A549 (cell line): ENCODE measurements at regions not wholly inside any gene's neighbourhood (a gene's known extent, or its start where the extent isn't known, plus 50 kb on each side); places are given as distances from the start of the nearest gene placed in this dataset.

Experiments
- ATAC-seq, 2 experiments: fragments of 200-7000 bp in 1 of 2; fragments of >200 bp in 1 of 2; cut with Nextera tagmentation in 1 of 2; cut with Tn5 transposase in 1 of 2; 3 replicates each; pipeline versions ENCODE4 v1.8.0 to v1.9.1; 2018 to 2020; ENCODE audit warnings: mild to moderate bottlenecking in 1 of 2, moderate library complexity in 1 of 2
- CTCF ChIA-PET: fragments of 300-600 bp; sonication (Branson Sonifier 250); formaldehyde crosslinking; extraction: SDS; loops from one replicate; lab custom pipeline; 2021; ENCODE audit warnings: antibody characterized with exemption, inconsistent platforms; lab: Yijun Ruan, JAX
- POLR2A ChIA-PET: fragments of 350-600 bp; formaldehyde crosslinking; extraction: SDS; loops from one replicate; lab custom pipeline; 2021; ENCODE audit warnings: antibody characterized with exemption, inconsistent platforms; lab: Yijun Ruan, JAX
- DNase-seq, 2 experiments: peaks; one replicate each; pipeline versions ENCODE4 v3.0.0 to v3.0.0-alpha.2; 2011 to 2016; ENCODE audit warnings: low read depth in 1 of 2, low spot score in 1 of 2
- FAIRE-seq: peaks from 2 replicates; lab custom pipeline; 2011; peaks lifted over from hg19 to GRCh38; lab: Jason Lieb, UNC
- H3K27ac ChIP-seq, 2 experiments: fragments of >200 bp; sonication (Bioruptor Twin); formaldehyde crosslinking; 3 replicates each; pipeline ENCODE4 v1.5.1; 2016 to 2017
- H3K4me1 ChIP-seq: fragments of >200 bp; sonication (Bioruptor Twin); formaldehyde crosslinking; 3 replicates; pipeline ENCODE4 v1.6.1; 2016
- H3K4me2 ChIP-seq: fragments of >200 bp; sonication (Bioruptor Twin); formaldehyde crosslinking; 3 replicates; pipeline ENCODE4 v1.6.1; 2016
- H3K4me3 ChIP-seq: fragments of >200 bp; sonication (Bioruptor Twin); formaldehyde crosslinking; 3 replicates; pipeline ENCODE4 v1.5.1; 2016
- H3K9me3 ChIP-seq: fragments of >200 bp; sonication (Bioruptor Twin); formaldehyde crosslinking; 3 replicates; pipeline ENCODE4 v1.6.1; 2016
- ATOH8 ChIP-seq: fragments of 250-450 bp; sonication (Bioruptor Pico); IDR thresholded peaks from 2 replicates; pipeline ENCODE4 v1.5.0; 2020; ENCODE audit warnings: low read depth, mild to moderate bottlenecking, moderate library complexity
- BCL3 ChIP-seq: fragments of >200 bp; sonication (Bioruptor Twin); formaldehyde crosslinking; IDR thresholded peaks from 3 replicates; pipeline ENCODE4 v1.6.1; 2016
- CBX2 ChIP-seq: fragments of 200-600 bp; sonication (generic); IDR thresholded peaks from 2 replicates; pipeline ENCODE4 v1.6.1; 2016; ENCODE audit warnings: low read depth, mild to moderate bottlenecking, borderline replicate concordance
- CEBPB ChIP-seq, 2 experiments: fragments of >200 bp in 1 of 2; sonication (Bioruptor Twin) in 1 of 2; formaldehyde crosslinking in 1 of 2; IDR thresholded peaks; 2 replicates each; pipeline ENCODE4 v1.6.1; 2012 to 2016
- CHD2 ChIP-seq: fragments of 150-350 bp; IDR thresholded peaks from 2 replicates; pipeline ENCODE4 v1.6.1; 2014; ENCODE audit warnings: low read length; ENCODE audit not compliant: partially characterized antibody
- CHD4 ChIP-seq: fragments of 200-600 bp; sonication (generic); IDR thresholded peaks from 2 replicates; pipeline ENCODE4 v1.6.1; 2016; ENCODE audit warnings: antibody characterized with exemption, mild to moderate bottlenecking, borderline replicate concordance
- E2F6 ChIP-seq: IDR thresholded peaks from 2 replicates; pipeline ENCODE4 v1.6.1; 2012; ENCODE audit warnings: low read depth, borderline replicate concordance
- EHF ChIP-seq: fragments of 250-450 bp; sonication (Bioruptor Pico); IDR thresholded peaks from 2 replicates; pipeline ENCODE4 v1.5.0; 2020; ENCODE audit warnings: mild to moderate bottlenecking
- ELK1 ChIP-seq: fragments of 150-350 bp; IDR thresholded peaks from 2 replicates; pipeline ENCODE4 v1.6.1; 2014; ENCODE audit warnings: low read depth, mild to moderate bottlenecking, low read length
- EP300 ChIP-seq, 2 experiments: fragments of >200 bp; sonication (Bioruptor Twin); formaldehyde crosslinking; IDR thresholded peaks; 2 replicates in 1 of 2; 3 replicates in 1 of 2; pipeline ENCODE4 v1.6.1; 2016 to 2017
- FOSB ChIP-seq: fragments of 250-450 bp; sonication (Bioruptor Pico); IDR thresholded peaks from 2 replicates; pipeline ENCODE4 v1.5.0; 2020; ENCODE audit warnings: mild to moderate bottlenecking, moderate library complexity
- FOSL2 ChIP-seq, 2 experiments: fragments of 450-650 bp in 1 of 2; fragments of >200 bp in 1 of 2; sonication (Bioruptor Twin) in 1 of 2; formaldehyde crosslinking; IDR thresholded peaks; 2 replicates each; pipeline versions ENCODE4 v1.5.0 to v1.6.1; 2016 to 2020; ENCODE audit warnings: mild to moderate bottlenecking in 1 of 2, moderate library complexity in 1 of 2
- FOXS1 ChIP-seq: fragments of 250-450 bp; sonication (Bioruptor Pico); IDR thresholded peaks from 2 replicates; pipeline ENCODE4 v1.5.0; 2020; ENCODE audit warnings: mild to moderate bottlenecking, moderate library complexity
- HDAC2 ChIP-seq: fragments of 200-600 bp; sonication (generic); IDR thresholded peaks from 2 replicates; pipeline ENCODE4 v1.6.1; 2016
- HEYL ChIP-seq: fragments of 250-450 bp; sonication (Bioruptor Pico); IDR thresholded peaks from 2 replicates; pipeline ENCODE4 v1.8.0; 2021; ENCODE audit warnings: mild to moderate bottlenecking, moderate library complexity
- HOXA7 ChIP-seq: fragments of 250-450 bp; sonication (Bioruptor Pico); IDR thresholded peaks from 2 replicates; pipeline ENCODE4 v1.5.0; 2020; ENCODE audit warnings: mild to moderate bottlenecking, moderate library complexity
- HOXB13 ChIP-seq: fragments of 250-450 bp; sonication (Bioruptor Pico); IDR thresholded peaks from 2 replicates; pipeline ENCODE4 v1.5.0; 2020; ENCODE audit warnings: low read depth, mild to moderate bottlenecking, moderate library complexity
- JUN ChIP-seq, 2 experiments: fragments of >200 bp; sonication (Bioruptor Twin); formaldehyde crosslinking; IDR thresholded peaks; 2 replicates in 1 of 2; 3 replicates in 1 of 2; pipeline ENCODE4 v1.6.1; 2016 to 2017
- JUNB ChIP-seq: fragments of >200 bp; sonication (Bioruptor Twin); formaldehyde crosslinking; IDR thresholded peaks from 2 replicates; pipeline ENCODE4 v1.6.1; 2016
- KDM5A ChIP-seq: fragments of 200-600 bp; sonication (generic); IDR thresholded peaks from 2 replicates; pipeline ENCODE4 v1.6.1; 2016; ENCODE audit warnings: antibody characterized with exemption, mild to moderate bottlenecking
- MAFK ChIP-seq: fragments of 450-650 bp; IDR thresholded peaks from 2 replicates; pipeline ENCODE4 v1.6.1; 2014; ENCODE audit not compliant: partially characterized antibody
- MAZ ChIP-seq: fragments of 150-350 bp; IDR thresholded peaks from 2 replicates; pipeline ENCODE4 v1.6.1; 2014; ENCODE audit warnings: antibody characterized with exemption, low read depth, low read length, borderline replicate concordance
- MYC ChIP-seq: IDR thresholded peaks from 2 replicates; pipeline ENCODE4 v1.6.1; 2012; ENCODE audit warnings: mild to moderate bottlenecking, inconsistent platforms, low read length, improper control_type of control experiment, borderline replicate concordance
- NFE2L2 ChIP-seq: fragments of 150-350 bp; conservative IDR thresholded peaks from 2 replicates; pipeline ENCODE4 v1.6.1; 2014; ENCODE audit warnings: low read length
- NPAS2 ChIP-seq: fragments of 250-450 bp; sonication (Bioruptor Pico); IDR thresholded peaks from 2 replicates; pipeline ENCODE4 v1.8.0; 2022; ENCODE audit warnings: mild to moderate bottlenecking, moderate library complexity, borderline replicate concordance
- NR3C1 ChIP-seq: fragments of >200 bp; sonication (Bioruptor Twin); formaldehyde crosslinking; IDR thresholded peaks from 3 replicates; pipeline ENCODE4 v1.6.1; 2017
- POLR2A ChIP-seq: IDR thresholded peaks from 2 replicates; pipeline ENCODE4 v1.6.1; 2012; ENCODE audit warnings: mild to moderate bottlenecking, low read length
- RCOR1 ChIP-seq: fragments of 150-350 bp; IDR thresholded peaks from 2 replicates; pipeline ENCODE4 v1.6.1; 2014; ENCODE audit warnings: antibody characterized with exemption, low read length, low read depth
- RNF2 ChIP-seq: fragments of 200-600 bp; sonication (generic); IDR thresholded peaks from 2 replicates; pipeline ENCODE4 v1.6.1; 2016; ENCODE audit warnings: low read depth, mild to moderate bottlenecking, antibody characterized with exemption, moderate library complexity, borderline replicate concordance
- TFCP2L1 ChIP-seq: fragments of 250-450 bp; sonication (Bioruptor Pico); IDR thresholded peaks from 2 replicates; pipeline ENCODE4 v1.5.0; 2021; ENCODE audit warnings: mild to moderate bottlenecking
- ZC3H11A ChIP-seq: fragments of 450-650 bp; IDR thresholded peaks from 2 replicates; pipeline ENCODE4 v1.6.1; 2014; ENCODE audit warnings: antibody characterized with exemption, mild to moderate bottlenecking
- ZSCAN20 ChIP-seq: fragments of 250-450 bp; sonication (Bioruptor Pico); IDR thresholded peaks from 2 replicates; pipeline ENCODE4 v1.8.0; 2022; ENCODE audit warnings: mild to moderate bottlenecking, moderate library complexity
- WGBS: methylation state at CpG from one replicate; pipeline ENCODE4 v1.1.6; 2017; ENCODE audit errors: missing lambda C conversion rate; 5-methylcytosine and 5-hydroxymethylcytosine counted together

- H3K4me2 ChIP-seq = peak overlapping the region; percentile 9
- H3K4me1 ChIP-seq = peaks cover 19% of the 10 kb centered on the region
- ChIA-PET CTCF (interaction anchor here (0.7 to 2.6 kb wide), 2 partner anchors 9 to 17 kb away, joined by 3 to 7 read pairs; no protein-coding TSS in a partner anchor), POLR2A (interaction anchor here (1.2 kb wide), 1 partner anchor 226 kb away, joined by 5 read pairs; the partner anchor contains the start of gene CAND1)
- no peak overlapping the region for H3K4me3 ChIP-seq
- WGBS = 71% methylated on average over 2 of the region's 2 CpGs
- DNase-seq (peak; percentile 26 to 29), ATAC-seq (peak; percentile 92 to 97), FAIRE-seq (no peak)
- H3K27ac ChIP-seq = 0 out of 6 replicates have a peak overlapping the region, but pooled peaks of 1 of the 2 experiments have one; percentile 16
- TF ChIP-seq JUNB = peak; percentile 39; the same call in 1 of the 2 replicates
- no peak for TF ChIP-seq JUN (IDR thresholded peaks at IDR 0.05)
- TF ChIP-seq POLR2A = no peak
- no peak for TF ChIP-seq RCOR1
- no peak for TF ChIP-seq E2F6
- peak; percentile 58 for TF ChIP-seq FOSL2 (IDR thresholded peaks at IDR 0.05)
- TF ChIP-seq FOSL2 (CRISPR knock-in tag; IDR thresholded peaks at IDR 0.05) = peak; percentile 74
- no peak for TF ChIP-seq ZSCAN20 (CRISPR knock-in tag)
- no peak for TF ChIP-seq CHD4
- no peak for TF ChIP-seq MAZ
- no peak for TF ChIP-seq CHD2
- no peak for TF ChIP-seq FOXS1 (CRISPR knock-in tag)
- no peak for TF ChIP-seq MYC
- no peak for TF ChIP-seq RNF2
- TF ChIP-seq BCL3 = no peak
- TF ChIP-seq HOXA7 (CRISPR knock-in tag) = no peak
- H3K9me3 ChIP-seq = no peaks in the 10 kb centered on the region
Observed at GRCh38 chr12:67042697-67043131, 226.4 kb upstream of the CAND1 start.

- Histone ChIP-seq H3K27ac (no peak overlapping the region), H3K9me3 (no peaks in the 10 kb centered on the region), H3K4me3 (no peak overlapping the region), H3K4me1 (peaks cover 19% of the 10 kb centered on the region), H3K4me2 (no peak overlapping the region)
- no peak for ATAC-seq
- no peak for DNase-seq
- 10% methylated on average over 1 of the region's 1 CpG for WGBS
- ChIA-PET POLR2A (interaction anchor here (1.2 to 1.4 kb wide), 2 partner anchors 225 kb away, joined by 4 to 5 read pairs; partner anchors contain the start of gene CAND1), CTCF (interaction anchor here (2.6 kb wide), 1 partner anchor 18 kb away, joined by 7 read pairs; no protein-coding TSS in a partner anchor)
- TF ChIP-seq NFE2L2 (no peak), FOSB (CRISPR knock-in tag) (no peak), E2F6 (no peak), EP300 (IDR thresholded peaks at IDR 0.05) (no peak), EHF (CRISPR knock-in tag) (no peak), MAZ (no peak), MYC (no peak), TFCP2L1 (CRISPR knock-in tag) (no peak), POLR2A (no peak)
- no peak for FAIRE-seq
Observed at GRCh38 chr12:67043771-67044170, 225.4 kb upstream of the CAND1 start.

GRCh38 chr12:67045650-67046049 lies 223.5 kb upstream of the CAND1 start:
- no peaks in the 10 kb centered on the region for H3K9me3 ChIP-seq
- FAIRE-seq (no peak), DNase-seq (no peak), ATAC-seq (no peak)
- H3K4me2 ChIP-seq = no peak overlapping the region
- CTCF ChIA-PET = interaction anchor here (0.9 kb wide), 1 partner anchor 20 kb away, joined by 4 read pairs; no protein-coding TSS in a partner anchor
- no peak overlapping the region for H3K4me3 ChIP-seq
- POLR2A ChIA-PET = no interaction called here
- H3K4me1 ChIP-seq = peaks cover 15% of the 10 kb centered on the region
- 77% methylated on average over 5 of the region's 5 CpGs for WGBS
- no peak overlapping the region for H3K27ac ChIP-seq
- no peak for TF ChIP-seq KDM5A
- no peak for TF ChIP-seq HEYL (CRISPR knock-in tag)
- no peak for TF ChIP-seq RCOR1
- no peak for TF ChIP-seq CEBPB (IDR thresholded peaks at IDR 0.05)
- no peak for TF ChIP-seq NR3C1
- no peak for TF ChIP-seq MAFK
- TF ChIP-seq ATOH8 (CRISPR knock-in tag) = no peak
- TF ChIP-seq FOXS1 (CRISPR knock-in tag) = no peak
- no peak for TF ChIP-seq JUN (IDR thresholded peaks at IDR 0.05)
- no peak for TF ChIP-seq EHF (CRISPR knock-in tag)
- TF ChIP-seq HOXB13 (CRISPR knock-in tag) = no peak
- no peak for TF ChIP-seq NPAS2 (CRISPR knock-in tag)
- TF ChIP-seq ELK1 = no peak
- TF ChIP-seq HDAC2 = no peak
- TF ChIP-seq CBX2 = no peak
- TF ChIP-seq HOXA7 (CRISPR knock-in tag) = no peak
- no peak for TF ChIP-seq ZC3H11A
